ENCODE measurements at regions not wholly inside any gene's neighbourhood (a gene's known extent, or its start where the extent isn't known, plus 50 kb on each side); places are given as distances from the start of the nearest gene placed in this dataset.

- H3K4me3 ChIP-seq (ENCODE audit: low read depth, low read length) = no peak overlapping the region
- DNase-seq (ENCODE audit: low read depth) = no peak
- no peak for TF ChIP-seq CTCF (IDR thresholded peaks at IDR 0.05; ENCODE audit: low read depth, low read length, missing control alignments)
Observed at GRCh38 chr7:116340201-116340847, 130.0 kb downstream of the TES start.

- DNase-seq (ENCODE audit: low read depth) = no peak
Observed at GRCh38 chr7:116340943-116341907, 130.9 kb downstream of the TES start.

GRCh38 chr7:116342125-116342524 lies 131.8 kb downstream of the TES start:
- TF ChIP-seq CTCF (IDR thresholded peaks at IDR 0.05; ENCODE audit: low read depth, low read length, missing control alignments) = no peak
- H3K4me3 ChIP-seq (ENCODE audit: low read depth, low read length) = no peak overlapping the region
- no peak for DNase-seq (ENCODE audit: low read depth)

More at GRCh38 chr7:116340943-116341907, 130.9 kb downstream of the TES start:
- H3K4me3 ChIP-seq (ENCODE audit: low read depth, low read length) = no peak overlapping the region
- TF ChIP-seq CTCF (IDR thresholded peaks at IDR 0.05; ENCODE audit: low read depth, low read length, missing control alignments) = no peak

GRCh38 chr7:116347151-116347832 lies 137.0 kb downstream of the TES start:
- no peak for TF ChIP-seq CTCF (IDR thresholded peaks at IDR 0.05; ENCODE audit: low read depth, low read length, missing control alignments)
- H3K4me3 ChIP-seq (ENCODE audit: low read depth, low read length) = no peak overlapping the region
- DNase-seq (ENCODE audit: low read depth) = no peak

- no peak overlapping the region for H3K4me3 ChIP-seq (ENCODE audit: low read depth, low read length)
- DNase-seq (ENCODE audit: low read depth) = no peak
- TF ChIP-seq CTCF (IDR thresholded peaks at IDR 0.05; ENCODE audit: low read depth, low read length, missing control alignments) = no peak
Observed at GRCh38 chr7:116348346-116348745, 138.0 kb downstream of the TES start.

GRCh38 chr7:116351966-116352365 lies 141.6 kb downstream of the TES start:
- no peak for TF ChIP-seq CTCF (IDR thresholded peaks at IDR 0.05; ENCODE audit: low read depth, low read length, missing control alignments)
- DNase-seq (ENCODE audit: low read depth) = no peak

More at GRCh38 chr7:116351966-116352365, 141.6 kb downstream of the TES start:
- no peak overlapping the region for H3K4me3 ChIP-seq (ENCODE audit: low read depth, low read length)
